ENCODE measurements at regions not wholly inside any gene's neighbourhood (a gene's known extent, or its start where the extent isn't known, plus 50 kb on each side); places are given as distances from the start of the nearest gene placed in this dataset.
A peak's percentile ranks its signal among the peaks of the same experiment; 100 is the strongest.

DNA sequence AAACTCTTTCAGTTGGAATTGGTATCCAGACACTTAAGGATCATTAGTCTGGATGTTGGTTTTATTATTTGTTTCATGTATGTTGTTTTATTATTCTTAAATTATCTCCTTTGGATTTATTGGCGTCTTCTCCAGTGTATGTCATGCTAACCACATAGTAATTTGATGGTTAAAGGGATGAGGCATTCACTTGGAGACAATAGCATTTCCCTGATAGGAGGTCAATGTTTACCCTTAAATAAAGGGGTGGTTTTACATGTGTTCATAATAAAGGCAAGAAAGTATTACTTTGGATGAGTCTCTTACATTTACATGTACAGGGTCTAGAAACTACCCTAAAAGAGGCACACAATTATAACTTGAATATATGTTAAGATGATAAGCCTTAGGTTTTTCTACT, 51.2 kb upstream of the RNF144B start:
- DNase-seq, result no peak

DNA sequence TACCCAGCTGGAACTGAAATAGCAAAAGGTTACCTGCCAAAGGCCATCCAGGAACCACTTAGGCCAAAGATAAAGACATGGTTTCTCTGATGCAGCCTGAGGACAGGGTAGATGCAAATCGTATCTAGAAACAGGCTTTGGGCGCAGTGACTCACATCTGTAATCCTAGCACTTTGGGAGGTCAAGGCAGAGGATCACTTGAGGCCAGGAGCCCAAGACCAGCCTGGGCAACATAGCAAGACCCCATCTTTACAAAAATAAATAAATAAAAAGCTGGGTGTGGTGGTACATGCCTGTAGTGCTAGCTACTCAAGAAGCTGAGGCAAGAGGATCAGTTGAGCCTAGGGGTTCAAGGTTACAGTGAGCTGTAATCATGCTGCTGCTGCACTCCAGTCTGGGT, 52.9 kb upstream of the RNF144B start:
- no peak for DNase-seq

DNA sequence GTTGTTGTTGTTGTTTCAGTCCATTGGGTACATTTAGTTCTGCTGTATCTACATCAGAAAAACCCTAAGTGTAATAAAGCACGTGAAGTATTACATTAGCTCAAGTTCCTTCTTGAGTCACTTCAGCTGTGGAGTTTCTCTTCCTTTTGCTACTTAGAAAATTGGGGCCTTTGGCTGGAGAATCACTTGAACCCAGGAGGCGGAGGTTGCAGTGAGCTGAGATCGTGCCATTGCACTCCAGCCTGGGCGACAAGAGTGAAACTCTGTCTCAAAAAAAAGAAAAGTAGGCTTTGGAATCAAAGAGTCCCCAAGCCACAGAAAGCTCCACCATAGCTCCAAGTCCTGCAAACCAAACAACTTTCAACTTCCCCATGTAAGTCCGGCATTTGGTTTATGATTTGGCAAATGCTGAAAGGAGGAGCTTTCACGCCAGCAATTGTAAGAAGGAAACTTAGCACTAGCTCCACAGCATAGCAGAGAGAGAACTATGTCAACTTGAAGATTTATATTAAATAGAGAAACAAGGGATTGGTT, 56.5 kb upstream of the RNF144B start:
- DNase-seq, result no peak

- no peak for DNase-seq
Observed at GRCh38 chr6:18329776-18330175, 57.4 kb upstream of the RNF144B start.

DNA sequence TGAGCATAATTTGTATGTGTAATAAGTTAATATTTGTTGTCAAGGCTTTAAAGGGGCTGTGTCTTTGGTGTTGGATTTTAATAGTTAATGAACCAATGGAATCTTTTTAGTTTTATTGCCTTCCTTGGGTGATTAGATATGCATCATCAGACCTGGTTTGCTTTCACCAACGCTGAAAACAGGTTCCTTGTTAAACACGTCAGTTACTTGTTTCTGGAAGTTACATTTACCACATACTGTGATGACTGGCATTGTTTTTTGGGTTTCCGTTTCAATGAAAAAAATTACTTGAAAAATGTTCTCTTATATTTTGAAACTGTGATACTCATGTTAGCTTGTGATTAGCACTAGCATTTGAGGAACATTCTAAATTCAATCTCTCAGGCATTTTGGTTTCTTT, 58.6 kb upstream of the RNF144B start:
- no peak for DNase-seq

DNA sequence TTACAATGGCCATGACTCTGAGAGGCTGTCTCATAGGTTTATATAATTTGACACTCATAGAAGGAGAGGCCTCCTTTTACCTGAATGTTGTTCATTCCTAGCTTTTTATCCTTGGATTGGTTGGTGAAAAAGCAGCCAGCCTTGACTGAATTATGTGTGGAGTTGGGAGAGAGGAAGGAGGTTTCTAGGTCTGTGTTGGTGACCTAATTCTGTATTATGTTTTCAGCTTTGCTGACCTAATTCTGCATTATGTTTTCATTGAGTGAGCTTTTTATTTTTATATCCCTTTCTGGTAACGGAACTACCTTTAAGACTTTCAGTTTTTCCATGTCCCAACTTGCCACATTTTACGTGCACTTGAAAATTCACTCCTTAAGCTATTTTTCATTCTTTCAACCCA, 59.1 kb upstream of the RNF144B start:
- no peak for DNase-seq

DNA sequence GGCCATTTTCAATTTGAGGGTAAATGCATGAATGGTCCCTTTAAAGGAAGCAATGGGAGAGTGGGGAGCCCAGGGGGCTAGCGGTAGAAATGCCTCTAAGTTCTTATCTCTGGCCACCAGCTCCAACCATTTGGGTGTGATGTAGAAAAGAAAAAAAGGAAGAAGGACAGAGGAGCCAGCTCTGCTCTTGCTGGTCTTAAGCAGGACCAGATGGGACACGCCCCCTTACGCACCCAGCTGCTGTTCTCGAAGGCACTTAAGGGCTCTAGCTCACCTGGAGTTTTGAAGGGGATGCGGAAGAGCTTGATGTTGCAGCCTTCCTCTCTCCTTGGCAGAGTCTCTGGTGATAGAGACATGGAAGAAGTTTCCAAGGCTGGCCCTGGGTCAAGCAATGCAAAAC, 59.5 kb upstream of the RNF144B start:
- DNase-seq, result peak; percentile 8 to 12

DNA sequence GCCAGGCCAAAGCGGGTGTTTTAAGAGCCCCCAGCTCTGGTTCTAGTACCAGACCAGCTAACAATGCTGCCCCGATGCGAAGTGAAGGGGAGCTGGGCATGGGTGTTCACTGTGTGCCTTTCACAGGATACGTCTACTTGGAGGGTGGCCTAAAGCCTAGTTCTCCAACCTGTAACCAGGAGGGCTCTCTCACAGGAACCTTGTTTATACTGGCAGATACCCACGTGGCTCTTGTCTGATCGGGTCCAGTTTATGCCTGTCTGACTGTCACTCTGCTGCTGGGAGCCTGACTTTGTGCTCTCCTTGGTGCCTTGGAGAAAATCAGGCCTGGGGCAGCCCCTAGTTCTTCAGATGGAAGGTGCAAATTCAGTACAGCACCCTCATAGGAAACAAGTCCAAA, 60.2 kb upstream of the RNF144B start:
- no peak for DNase-seq

- no peak for DNase-seq
Observed at GRCh38 chr6:18326001-18326400, 61.1 kb upstream of the RNF144B start.

DNA sequence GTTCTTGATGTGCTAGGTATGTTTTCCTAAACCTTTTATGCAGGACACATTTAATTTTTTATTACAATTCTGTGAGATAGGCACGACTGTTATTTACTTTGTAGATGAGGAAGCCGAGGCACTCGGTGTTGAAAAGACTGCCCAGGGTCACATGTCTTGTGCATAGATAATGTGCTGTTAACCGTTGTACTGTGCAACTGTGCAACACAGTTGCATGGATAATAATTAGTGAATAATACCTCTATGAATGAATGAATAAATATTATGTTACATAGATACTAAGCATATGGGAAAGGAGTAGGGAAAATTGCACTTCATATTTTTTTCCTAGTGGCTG, 60.3 kb upstream of the DEK start:
- DNase-seq, result no peak

DNA sequence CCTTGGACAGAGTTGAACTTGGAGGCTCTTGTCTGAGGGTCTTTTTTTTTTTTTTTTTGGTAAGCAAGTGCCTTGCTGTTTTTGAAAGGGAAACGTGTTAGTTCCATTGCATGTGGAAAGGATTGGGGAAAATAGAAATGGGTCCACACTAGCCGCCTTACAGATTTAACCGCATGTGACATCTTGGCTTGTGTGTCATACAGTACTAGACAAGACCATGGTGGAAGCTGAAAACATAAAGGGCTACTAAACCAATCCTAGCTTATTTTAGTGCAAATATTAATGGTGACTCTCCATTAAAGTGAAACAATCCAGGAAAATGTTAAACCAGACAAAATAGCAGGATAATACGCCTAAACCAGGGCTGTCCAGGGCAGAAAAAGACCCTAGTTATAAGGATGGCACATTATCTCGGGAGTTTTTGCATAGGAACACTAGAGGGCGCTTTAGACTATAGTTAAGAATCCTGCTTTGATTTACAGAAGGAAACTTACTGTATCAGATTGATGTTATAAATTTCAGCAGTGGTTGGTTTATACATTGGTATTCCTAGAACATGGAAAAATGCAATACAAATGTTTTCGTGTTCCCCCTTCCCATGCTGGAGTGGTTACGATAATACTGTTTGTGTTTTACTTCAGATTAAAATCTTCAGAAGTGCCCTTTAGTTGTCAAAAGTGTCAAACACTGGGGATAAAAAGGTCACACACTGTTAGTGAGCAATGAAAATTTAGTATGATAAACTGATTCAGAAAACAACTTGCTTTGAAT, 59.8 kb upstream of the DEK start:
- peak; percentile 29 to 31 for DNase-seq

- DNase-seq, result no peak
Observed at GRCh38 chr6:18317850-18318249, 53.5 kb upstream of the DEK start.

- no peak for DNase-seq
Observed at GRCh38 chr6:18314317-18314997, 50.1 kb upstream of the DEK start.
